Aorta (tissue), 5 donors: ENCODE measurements at regions not wholly inside any gene's neighbourhood (a gene's known extent, or its start where the extent isn't known, plus 50 kb on each side); places are given as distances from the start of the nearest gene placed in this dataset.
A peak's percentile ranks its signal among the peaks of the same experiment; 100 is the strongest.
"Not testable (repeated sequence)": the region's sequence is repeated elsewhere in the genome, so short reads cannot be mapped to it uniquely, and the experiment has no call there.

ENCODE experiments used
- ATAC-seq: fragments of 200-7000 bp; cut with Tn5 transposase; one replicate; pipeline ENCODE4 v1.9.1; 2022; ENCODE audit warnings: moderate library complexity; ENCODE audit not compliant: low FRiP score
- DNase-seq, 2 donors: peaks; one replicate each; pipeline ENCODE4 v3.0.0-alpha.2; 2020
- H3K27ac ChIP-seq, 2 donors: one replicate each; pipeline ENCODE4 v1.5.1; 2013; ENCODE audit warnings: low read length in 2 of 2, mild to moderate bottlenecking in 2 of 2, moderate library complexity in 2 of 2, control low read depth in 1 of 2, inconsistent platforms in 1 of 2, low read depth in 1 of 2
- H3K27me3 ChIP-seq, 2 donors: one replicate each; pipeline ENCODE4 v1.6.1; 2013; ENCODE audit warnings: control low read depth in 1 of 2, low read length in 1 of 2, mild to moderate bottlenecking in 1 of 2, moderate library complexity in 1 of 2; ENCODE audit not compliant: insufficient read depth in 2 of 2, control insufficient read depth in 1 of 2
- H3K36me3 ChIP-seq, 2 donors: one replicate each; pipeline ENCODE4 v1.6.1; 2013; ENCODE audit warnings: control low read depth in 1 of 2, low read length in 1 of 2, mild to moderate bottlenecking in 1 of 2; ENCODE audit not compliant: insufficient read depth in 2 of 2, control insufficient read depth in 1 of 2
- H3K4me1 ChIP-seq, 2 donors: one replicate each; pipeline ENCODE4 v1.6.1; 2013; ENCODE audit warnings: low read length in 2 of 2, control low read depth in 1 of 2, mild to moderate bottlenecking in 1 of 2, moderate library complexity in 1 of 2; ENCODE audit not compliant: insufficient read depth in 2 of 2, control insufficient read depth in 1 of 2
- H3K4me3 ChIP-seq, 2 donors: one replicate each; pipeline ENCODE4 v1.5.1; 2013; ENCODE audit warnings: low read length in 2 of 2, control low read depth in 1 of 2, mild to moderate bottlenecking in 1 of 2
- H3K9me3 ChIP-seq: one replicate; pipeline ENCODE4 v1.6.1; 2013; ENCODE audit warnings: mild to moderate bottlenecking, low read length; ENCODE audit not compliant: control insufficient read depth
- WGBS, 2 donors: extraction: QIAGEN DNeasy Blood & Tissue Kit; methylation state at CpG; one replicate each; pipeline ENCODE4 v1.1.7; 2013; 5-methylcytosine and 5-hydroxymethylcytosine counted together
- intact Hi-C, 2 donors: fragments of 100-400 bp; cut with DNase I; formaldehyde crosslinking; loops; one replicate each; pipeline versions ENCODE4 v1.14.2 to v1.15.0; 2022
- donor health status: healthy with polysubstance abuse.
- donor health status: Bipolar disorder and iron deficiency.
- donor health status: DM: no; HTN: no; CAD: no.
- donor health status: DM: no; HTN: no; CAD: no.
- donor health status: DM: yes; HTN: yes; CAD: no.

- H3K27me3 ChIP-seq: no peaks in the 10 kb centered on the region
- H3K36me3 ChIP-seq: no peaks in the 10 kb centered on the region
- no peak overlapping the region for H3K27ac ChIP-seq
- no peaks in the 10 kb centered on the region for H3K4me1 ChIP-seq
- intact Hi-C loops: no loop called here
- H3K4me3 ChIP-seq: no peak overlapping the region
- ATAC-seq (no peak), DNase-seq (no peak)
- H3K9me3 ChIP-seq: no peaks in the 10 kb centered on the region
- WGBS, 2 donors: 81 to 84% methylated on average over 15 of the region's 15 CpGs
Measured at GRCh38 chr5:2153802-2154201, 271.1 kb upstream of the IRX4 start.

- Histone ChIP-seq H3K36me3 (no peaks in the 10 kb centered on the region), H3K27ac (no peak overlapping the region), H3K4me1 (no peaks in the 10 kb centered on the region), H3K4me3 (no peak overlapping the region), H3K9me3 (no peaks in the 10 kb centered on the region), H3K27me3 (no peaks in the 10 kb centered on the region)
- DNase-seq (no peak), ATAC-seq (no peak)
- 86 to 89% methylated on average over 6 of the region's 6 CpGs for WGBS, 2 donors
- intact Hi-C loops: no loop called here
Measured at GRCh38 chr5:2153350-2153749, 270.6 kb upstream of the IRX4 start.

- intact Hi-C loops, H3K4me3 ChIP-seq, H3K36me3 ChIP-seq, H3K27me3 ChIP-seq, H3K9me3 ChIP-seq, DNase-seq, ATAC-seq, H3K4me1 ChIP-seq, H3K27ac ChIP-seq: not testable (repeated sequence)
- 16 to 23% methylated on average over 8 of the region's 8 CpGs for WGBS, 2 donors
Measured at GRCh38 chr5:2151301-2151888, 268.7 kb upstream of the IRX4 start.

- Histone ChIP-seq H3K36me3 (no peaks in the 10 kb centered on the region), H3K4me1 (no peaks in the 10 kb centered on the region), H3K27me3 (no peaks in the 10 kb centered on the region), H3K9me3 (no peaks in the 10 kb centered on the region), H3K27ac (no peak overlapping the region), H3K4me3 (no peak overlapping the region)
- 37 to 59% methylated on average over 15 of the region's 15 CpGs for WGBS, 2 donors
- intact Hi-C loops: no loop called here
- DNase-seq: no peak
- ATAC-seq: no peak
Measured at GRCh38 chr5:2149195-2149539, 266.4 kb upstream of the IRX4 start.

GRCh38 chr5:2148312-2149194 lies 265.8 kb upstream of the IRX4 start:
- no peaks in the 10 kb centered on the region for H3K9me3 ChIP-seq
- WGBS, 2 donors: 82 to 85% methylated on average over 13 to 14 of the region's 14 CpGs
- no peak overlapping the region for H3K4me3 ChIP-seq
- H3K27me3 ChIP-seq: no peaks in the 10 kb centered on the region
- no peak overlapping the region for H3K27ac ChIP-seq
- H3K36me3 ChIP-seq: no peaks in the 10 kb centered on the region
- H3K4me1 ChIP-seq: no peaks in the 10 kb centered on the region
- intact Hi-C loops: no loop called here
- ATAC-seq (no peak), DNase-seq (no peak)

GRCh38 chr5:2147504-2148311 lies 265.0 kb upstream of the IRX4 start:
- Histone ChIP-seq H3K4me1 (no peaks in the 10 kb centered on the region), H3K27ac (no peak overlapping the region), H3K27me3 (no peaks in the 10 kb centered on the region), H3K36me3 (no peaks in the 10 kb centered on the region), H3K4me3 (no peak overlapping the region), H3K9me3 (no peaks in the 10 kb centered on the region)
- 75 to 78% methylated on average over 13 of the region's 13 CpGs for WGBS, 2 donors
- DNase-seq (no peak), ATAC-seq (peak; percentile 15)
- intact Hi-C loops: no loop called here

GRCh38 chr5:2143646-2144353 lies 261.1 kb upstream of the IRX4 start:
- Histone ChIP-seq H3K4me3 (no peak overlapping the region), H3K9me3 (no peaks in the 10 kb centered on the region), H3K4me1 (no peaks in the 10 kb centered on the region), H3K27me3 (no peaks in the 10 kb centered on the region), H3K27ac (no peak overlapping the region), H3K36me3 (no peaks in the 10 kb centered on the region)
- DNase-seq: no peak
- 82 to 83% methylated on average over 12 of the region's 12 CpGs for WGBS, 2 donors
- intact Hi-C loops: no loop called here
- no peak for ATAC-seq

- no peak overlapping the region for H3K27ac ChIP-seq
- no peaks in the 10 kb centered on the region for H3K9me3 ChIP-seq
- no peak for DNase-seq
- H3K27me3 ChIP-seq: no peaks in the 10 kb centered on the region
- no peak overlapping the region for H3K4me3 ChIP-seq
- H3K36me3 ChIP-seq: no peaks in the 10 kb centered on the region
- ATAC-seq: no peak
- no peaks in the 10 kb centered on the region for H3K4me1 ChIP-seq
- intact Hi-C loops: no loop called here
- WGBS, 2 donors: 86 to 87% methylated on average over 11 of the region's 11 CpGs
Measured at GRCh38 chr5:2143088-2143487, 260.4 kb upstream of the IRX4 start.
